ENCODE measurements at regions not wholly inside any gene's neighbourhood (a gene's known extent, or its start where the extent isn't known, plus 50 kb on each side); places are given as distances from the start of the nearest gene placed in this dataset.

DNA sequence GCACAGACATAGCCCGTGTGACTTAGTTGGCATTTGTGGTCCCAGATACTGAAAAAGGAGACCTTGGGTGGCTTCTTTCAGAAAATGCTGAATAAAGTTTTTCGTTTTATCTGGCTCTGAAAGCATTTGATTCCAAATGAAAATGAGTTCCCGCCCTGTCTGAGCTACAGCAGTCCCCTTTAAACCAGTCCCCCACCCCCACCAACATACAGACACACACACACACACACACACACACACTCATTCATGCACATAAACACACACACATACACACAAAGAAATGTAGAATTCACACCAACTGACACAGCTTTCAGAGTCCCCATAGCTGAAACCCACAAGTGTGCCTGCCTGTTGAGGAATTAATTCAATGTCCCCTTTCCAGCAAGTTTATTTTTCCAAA, 97.0 kb upstream of the SMARCA2 start:
- TF ChIP-seq POLR2A (IDR thresholded peaks at IDR 0.05) (no peak), CTCF (IDR thresholded peaks at IDR 0.05) (no peak)

All from Peyer's patch (tissue), 4 donors.